IMR-90 (cell line): ENCODE measurements at regions not wholly inside any gene's neighbourhood (a gene's known extent, or its start where the extent isn't known, plus 50 kb on each side); places are given as distances from the start of the nearest gene placed in this dataset.

Experiments
- ATAC-seq: fragments of 200-7000 bp; cut with Tn5 transposase; 2 replicates; pipeline ENCODE4 v1.9.1; 2020; ENCODE audit warnings: low read depth, mild to moderate bottlenecking, moderate library complexity
- BruUV-seq: library from RNA; stranded (reverse); fragments of 400-500 nt; replicated peaks from 2 replicates; lab custom pipeline; 2021; lab: Mats Ljungman, UMichigan
- CTCF ChIA-PET: fragments of 300-600 bp; formaldehyde crosslinking; extraction: SDS; loops from one replicate; lab custom pipeline; 2021; ENCODE audit warnings: antibody characterized with exemption; lab: Yijun Ruan, JAX
- POLR2A ChIA-PET: fragments of 300-600 bp; sonication (Branson Sonifier 250); formaldehyde crosslinking; loops from one replicate; lab custom pipeline; 2022; ENCODE audit warnings: antibody characterized with exemption; ENCODE audit not compliant: unreplicated experiment; lab: Charles Lee
- DNase-seq: peaks from one replicate; pipeline ENCODE4 v3.0.0; 2013
- H2AFZ ChIP-seq: replicated peaks from 2 replicates; pipeline ENCODE3; 2013; ENCODE audit warnings: low read length, mild to moderate bottlenecking; ENCODE audit not compliant: poor library complexity
- H2AK5ac ChIP-seq: 2 replicates; pipeline ENCODE4 v1.6.1; 2013; ENCODE audit warnings: low read depth, low read length, inconsistent platforms
- H2AK9ac ChIP-seq: replicated peaks from 2 replicates; pipeline ENCODE3; 2013; ENCODE audit warnings: mild to moderate bottlenecking, low read depth, low read length, moderate library complexity; ENCODE audit not compliant: poor library complexity
- H2BK120ac ChIP-seq: 2 replicates; pipeline ENCODE4 v1.6.1; 2013; ENCODE audit warnings: low read depth, low read length, inconsistent platforms
- H2BK15ac ChIP-seq: 3 replicates; pipeline ENCODE4 v1.6.1; 2013; ENCODE audit warnings: low read depth, low read length, inconsistent platforms
- H2BK20ac ChIP-seq: 2 replicates; pipeline ENCODE4 v1.6.1; 2013; ENCODE audit warnings: low read depth, mild to moderate bottlenecking, inconsistent platforms, low read length, moderate library complexity
- H2BK5ac ChIP-seq: 2 replicates; pipeline ENCODE4 v1.6.1; 2013; ENCODE audit warnings: mild to moderate bottlenecking, low read depth, low read length, inconsistent platforms; ENCODE audit not compliant: poor library complexity, severe bottlenecking
- H3K14ac ChIP-seq: replicated peaks from 2 replicates; pipeline ENCODE4 v1.6.1; 2013; ENCODE audit warnings: low read depth, low read length, inconsistent platforms
- H3K18ac ChIP-seq: 2 replicates; pipeline ENCODE4 v1.6.1; 2013; ENCODE audit warnings: low read depth, low read length, control low read depth
- H3K23ac ChIP-seq: 2 replicates; pipeline ENCODE4 v1.6.1; 2013; ENCODE audit warnings: low read depth, low read length, inconsistent platforms
- H3K27ac ChIP-seq: 2 replicates; pipeline ENCODE4 v1.5.1; 2013; ENCODE audit warnings: mild to moderate bottlenecking, control low read depth, low read length; ENCODE audit not compliant: insufficient read depth
- H3K27me3 ChIP-seq: 2 replicates; pipeline ENCODE4 v1.6.1; 2013; ENCODE audit warnings: low read length; ENCODE audit not compliant: control insufficient read depth, insufficient read depth
- H3K36me3 ChIP-seq: 2 replicates; pipeline ENCODE4 v1.6.1; 2013; ENCODE audit warnings: low read length, mixed read lengths; ENCODE audit not compliant: control insufficient read depth, insufficient read depth
- H3K4ac ChIP-seq: 2 replicates; pipeline ENCODE4 v1.6.1; 2013; ENCODE audit warnings: low read depth, low read length, inconsistent platforms
- H3K4me1 ChIP-seq: 2 replicates; pipeline ENCODE4 v1.6.1; 2013; ENCODE audit warnings: low read length, mixed read lengths; ENCODE audit not compliant: control insufficient read depth, insufficient read depth
- H3K4me2 ChIP-seq: 2 replicates; pipeline ENCODE4 v1.6.1; 2013; ENCODE audit warnings: low read depth, mild to moderate bottlenecking, control low read depth, low read length, moderate library complexity
- H3K4me3 ChIP-seq: 2 replicates; pipeline ENCODE4 v1.5.1; 2013; ENCODE audit warnings: low read depth, mild to moderate bottlenecking, control low read depth, low read length, moderate library complexity; ENCODE audit not compliant: insufficient read depth
- H3K56ac ChIP-seq: 2 replicates; pipeline ENCODE4 v1.6.1; 2013; ENCODE audit warnings: low read length, inconsistent platforms; ENCODE audit not compliant: insufficient read depth; ENCODE audit errors: extremely low read depth
- H3K79me1 ChIP-seq, 2 experiments: 2 replicates each; pipeline ENCODE4 v1.6.1; 2013; ENCODE audit warnings: low read length in 2 of 2, inconsistent platforms in 1 of 2, low read depth in 1 of 2
- H3K9ac ChIP-seq: 2 replicates; pipeline ENCODE4 v1.6.1; 2013; ENCODE audit warnings: low read depth, low read length, control low read depth
- H3K9me1 ChIP-seq: 2 replicates; pipeline ENCODE4 v1.6.1; 2013; ENCODE audit warnings: low read length, inconsistent platforms; ENCODE audit not compliant: insufficient read depth
- H3K9me3 ChIP-seq: 2 replicates; pipeline ENCODE4 v1.6.1; 2013; ENCODE audit warnings: low read length; ENCODE audit not compliant: control insufficient read depth, insufficient read depth
- H4K20me1 ChIP-seq: 2 replicates; pipeline ENCODE4 v1.6.1; 2013; ENCODE audit warnings: low read length, inconsistent platforms; ENCODE audit not compliant: insufficient read depth
- H4K5ac ChIP-seq: 2 replicates; pipeline ENCODE4 v1.6.1; 2013; ENCODE audit warnings: mild to moderate bottlenecking, low read depth, low read length, control low read depth
- H4K8ac ChIP-seq, 2 experiments: 2 replicates each; pipeline ENCODE4 v1.6.1; 2013; ENCODE audit warnings: low read depth in 2 of 2, low read length in 2 of 2, control low read depth in 1 of 2, inconsistent platforms in 1 of 2
- H4K91ac ChIP-seq: 2 replicates; pipeline ENCODE4 v1.6.1; 2013; ENCODE audit warnings: low read depth, low read length, inconsistent platforms; ENCODE audit not compliant: insufficient read depth
- WGBS, 2 experiments: methylation state at CpG; one replicate each; pipeline versions ENCODE4 v1.1.5 to v1.1.7; 2013; ENCODE audit warnings: missing lambda C conversion rate in 2 of 2; ENCODE audit not compliant: insufficient read length in 1 of 2; ENCODE audit errors: extremely low coverage in 2 of 2; 5-methylcytosine and 5-hydroxymethylcytosine counted together
- dilution Hi-C: fragments of 300-500 bp; cut with HindIII; formaldehyde crosslinking; loops from one replicate; pipeline ENCODE4 v1.14.3; 2018; ENCODE audit warnings: low sequenced_read_pairs; ENCODE audit not compliant: unreplicated experiment
- in situ Hi-C: fragments of 300-500 bp; cut with MboI; formaldehyde crosslinking; loops from 3 replicates; pipeline ENCODE4 v1.14.3; 2019; ENCODE audit warnings: low sequenced_read_pairs, inconsistent platforms, mixed read lengths
- intact Hi-C: fragments of 100-400 bp; cut with micrococcal nuclease; formaldehyde crosslinking; loops from 2 replicates; pipeline ENCODE4 v1.10.0; 2022
- TF ChIP-seq, protein P1 (sequence below): fragments of 150-350 bp; IDR thresholded peaks from 2 replicates; pipeline ENCODE4 v1.6.1; 2016; ENCODE audit warnings: low read depth, mild to moderate bottlenecking, low read length, moderate library complexity, borderline replicate concordance

DNA sequence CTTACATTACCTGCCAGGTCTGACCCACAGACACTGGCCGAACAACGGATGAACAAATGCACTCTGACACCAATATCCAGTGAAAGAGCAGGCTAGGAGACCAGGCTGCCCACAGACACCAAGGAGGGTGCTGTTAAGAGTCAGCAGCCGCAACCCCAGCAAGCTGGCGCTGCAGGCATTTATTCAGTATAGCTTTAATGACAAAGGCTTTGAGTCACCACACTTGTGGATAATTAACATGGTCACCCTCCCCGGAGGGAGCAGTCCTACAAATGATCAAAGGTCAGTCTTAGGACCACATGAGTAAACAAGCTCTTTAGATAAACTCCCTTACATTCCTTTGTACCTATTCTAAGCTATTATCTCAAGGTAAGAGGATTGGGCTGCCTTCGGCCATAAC, 368.5 kb upstream of the GRID2 start:
- H4K8ac ChIP-seq: no peak overlapping the region
- H3K14ac ChIP-seq: no peak overlapping the region
- H3K4me2 ChIP-seq: no peak overlapping the region
- H3K23ac ChIP-seq: no peak overlapping the region
- 72% methylated on average over 4 of the region's 6 CpGs; no CpG with 5 or more reads in 1 of the 2 experiments for WGBS, 2 experiments
- ATAC-seq (no peak), DNase-seq (no peak)
- no peak overlapping the region for H2AK5ac ChIP-seq
- intact Hi-C loops (no loop called here), in situ Hi-C loops (no loop called here), dilution Hi-C loops (no loop called here)
- no peaks in the 10 kb centered on the region for H3K4me1 ChIP-seq
- no peaks in the 10 kb centered on the region for H3K27me3 ChIP-seq
- no peak overlapping the region for H3K4me3 ChIP-seq
- H3K79me1 ChIP-seq: no peaks in the 10 kb centered on the region
- no peak overlapping the region for H3K18ac ChIP-seq
- CTCF ChIA-PET: no interaction called here
- H3K9me1 ChIP-seq: no peaks in the 10 kb centered on the region
- BruUV-seq: no TSS peak
- H3K27ac ChIP-seq: no peak overlapping the region
- no peaks in the 10 kb centered on the region for H4K20me1 ChIP-seq
- POLR2A ChIA-PET: no interaction called here
- no peak overlapping the region for H2BK15ac ChIP-seq
- H2BK20ac ChIP-seq: no peak overlapping the region
- no peak overlapping the region for H3K56ac ChIP-seq
- no peaks in the 10 kb centered on the region for H3K9me3 ChIP-seq
- H4K91ac ChIP-seq: no peak overlapping the region
- no peaks in the 10 kb centered on the region for H3K36me3 ChIP-seq
- no peak overlapping the region for H4K5ac ChIP-seq
- H2BK5ac ChIP-seq: no peak overlapping the region
- no peak overlapping the region for H2BK120ac ChIP-seq
- H3K4ac ChIP-seq: no peak overlapping the region
- no peak overlapping the region for H3K9ac ChIP-seq
- no peak overlapping the region for H2AFZ ChIP-seq
- TF ChIP-seq, protein P1, sequence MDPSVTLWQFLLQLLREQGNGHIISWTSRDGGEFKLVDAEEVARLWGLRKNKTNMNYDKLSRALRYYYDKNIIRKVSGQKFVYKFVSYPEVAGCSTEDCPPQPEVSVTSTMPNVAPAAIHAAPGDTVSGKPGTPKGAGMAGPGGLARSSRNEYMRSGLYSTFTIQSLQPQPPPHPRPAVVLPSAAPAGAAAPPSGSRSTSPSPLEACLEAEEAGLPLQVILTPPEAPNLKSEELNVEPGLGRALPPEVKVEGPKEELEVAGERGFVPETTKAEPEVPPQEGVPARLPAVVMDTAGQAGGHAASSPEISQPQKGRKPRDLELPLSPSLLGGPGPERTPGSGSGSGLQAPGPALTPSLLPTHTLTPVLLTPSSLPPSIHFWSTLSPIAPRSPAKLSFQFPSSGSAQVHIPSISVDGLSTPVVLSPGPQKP: no peak
- no peak overlapping the region for H2AK9ac ChIP-seq
